ENCODE measurements at regions not wholly inside any gene's neighbourhood (a gene's known extent, or its start where the extent isn't known, plus 50 kb on each side); places are given as distances from the start of the nearest gene placed in this dataset.

- DNase-seq (ENCODE audit: low read depth in 2 of 2): no peak
- TF ChIP-seq, protein P1, sequence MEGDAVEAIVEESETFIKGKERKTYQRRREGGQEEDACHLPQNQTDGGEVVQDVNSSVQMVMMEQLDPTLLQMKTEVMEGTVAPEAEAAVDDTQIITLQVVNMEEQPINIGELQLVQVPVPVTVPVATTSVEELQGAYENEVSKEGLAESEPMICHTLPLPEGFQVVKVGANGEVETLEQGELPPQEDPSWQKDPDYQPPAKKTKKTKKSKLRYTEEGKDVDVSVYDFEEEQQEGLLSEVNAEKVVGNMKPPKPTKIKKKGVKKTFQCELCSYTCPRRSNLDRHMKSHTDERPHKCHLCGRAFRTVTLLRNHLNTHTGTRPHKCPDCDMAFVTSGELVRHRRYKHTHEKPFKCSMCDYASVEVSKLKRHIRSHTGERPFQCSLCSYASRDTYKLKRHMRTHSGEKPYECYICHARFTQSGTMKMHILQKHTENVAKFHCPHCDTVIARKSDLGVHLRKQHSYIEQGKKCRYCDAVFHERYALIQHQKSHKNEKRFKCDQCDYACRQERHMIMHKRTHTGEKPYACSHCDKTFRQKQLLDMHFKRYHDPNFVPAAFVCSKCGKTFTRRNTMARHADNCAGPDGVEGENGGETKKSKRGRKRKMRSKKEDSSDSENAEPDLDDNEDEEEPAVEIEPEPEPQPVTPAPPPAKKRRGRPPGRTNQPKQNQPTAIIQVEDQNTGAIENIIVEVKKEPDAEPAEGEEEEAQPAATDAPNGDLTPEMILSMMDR (IDR thresholded peaks at IDR 0.05; ENCODE audit: low read depth, low read length): no peak
- no peak overlapping the region for H3K4me3 ChIP-seq (replicated peaks in 1 of 2; ENCODE audit: low read depth in 2 of 2, low read length in 2 of 2)
Measured at GRCh38 chr20:50412499-50412898, 97.7 kb upstream of the PTPN1 start.

GRCh38 chr20:50413088-50413500 lies 97.1 kb upstream of the PTPN1 start:
- peak in 1 of 2 donors; percentile 50 for DNase-seq (ENCODE audit: low read depth in 2 of 2)
- TF ChIP-seq, protein P1 (IDR thresholded peaks at IDR 0.05; ENCODE audit: low read depth, low read length): no peak

DNA sequence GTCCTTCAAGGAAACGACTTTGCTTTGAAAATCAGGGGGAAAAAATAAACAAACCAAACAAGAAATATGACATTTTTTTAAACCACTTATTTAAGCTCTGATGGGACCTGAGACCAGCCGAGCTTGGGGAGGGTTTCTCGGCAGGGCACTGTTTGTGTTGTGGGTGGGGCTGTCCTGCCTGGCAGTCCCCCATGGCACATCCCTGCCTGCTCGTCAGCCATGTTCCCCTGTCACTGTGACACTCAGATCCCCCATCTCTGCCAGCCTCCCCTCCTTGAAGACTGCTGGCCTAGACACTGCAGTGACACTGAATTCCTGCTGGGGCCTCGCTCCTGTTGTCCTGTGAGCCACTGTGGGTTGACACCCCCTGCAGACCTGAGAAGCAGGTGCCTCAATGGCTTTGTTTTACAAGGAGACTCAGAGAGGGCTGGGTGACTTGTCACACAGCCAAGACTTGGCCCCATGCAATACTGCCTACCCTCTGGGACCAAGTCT lies 95.1 kb upstream of the PTPN1 start:
- H3K4me3 ChIP-seq (replicated peaks in 1 of 2; ENCODE audit: low read depth in 2 of 2, low read length in 2 of 2): no peak overlapping the region
- no peak for DNase-seq (ENCODE audit: low read depth in 2 of 2)
- TF ChIP-seq, protein P1 (IDR thresholded peaks at IDR 0.05; ENCODE audit: low read depth, low read length): no peak

More at GRCh38 chr20:50413088-50413500, 97.1 kb upstream of the PTPN1 start:
- no peak overlapping the region for H3K4me3 ChIP-seq (replicated peaks in 1 of 2; ENCODE audit: low read depth in 2 of 2, low read length in 2 of 2)

DNA sequence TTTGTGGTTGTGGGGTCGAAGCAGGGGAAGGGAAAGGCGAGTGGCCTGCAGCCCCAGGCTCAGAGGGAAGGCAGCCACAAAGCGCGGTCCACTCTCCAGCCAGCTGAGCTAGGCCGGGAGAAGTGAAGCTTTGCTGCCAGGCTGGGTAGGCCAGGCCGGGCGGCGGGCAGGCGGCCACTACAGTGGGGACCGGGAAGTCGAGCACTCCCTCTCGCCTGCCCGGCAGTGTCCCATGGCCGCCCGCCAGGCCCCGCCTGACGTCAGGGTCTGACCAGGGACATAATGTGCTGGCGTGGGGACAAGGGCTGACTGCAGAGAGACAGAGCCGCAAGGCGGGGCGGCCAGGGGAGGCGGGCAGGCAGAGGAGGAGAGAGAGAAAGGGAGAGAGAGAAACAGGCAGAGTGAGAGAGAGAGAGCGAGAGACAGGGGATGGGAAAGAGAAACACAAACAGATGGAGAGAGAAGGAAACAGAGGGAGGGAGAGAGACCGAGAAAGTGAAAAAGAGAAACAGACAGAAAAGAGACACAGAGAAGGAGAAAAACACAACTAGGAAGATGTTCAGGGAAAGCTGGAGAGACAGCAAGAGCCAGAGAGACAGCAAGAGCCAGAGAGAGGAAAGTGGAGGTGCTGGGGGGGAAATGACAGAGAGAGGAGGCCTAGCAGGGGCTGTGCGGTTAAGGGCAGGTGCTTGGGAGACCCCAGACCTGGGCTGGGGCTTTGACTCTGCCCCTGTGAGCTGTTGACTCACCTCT lies 94.5 kb upstream of the PTPN1 start:
- peak overlapping the region in 1 of 2 donors; percentile 16 for H3K4me3 ChIP-seq (replicated peaks in 1 of 2; ENCODE audit: low read depth in 2 of 2, low read length in 2 of 2)
- peak; percentile 98 to 99 for DNase-seq (ENCODE audit: low read depth in 2 of 2)
- TF ChIP-seq, protein P1 (IDR thresholded peaks at IDR 0.05; ENCODE audit: low read depth, low read length): no peak

GRCh38 chr20:50416269-50417022 lies 93.7 kb upstream of the PTPN1 start:
- TF ChIP-seq, protein P1 (IDR thresholded peaks at IDR 0.05; ENCODE audit: low read depth, low read length): no peak
- no peak overlapping the region for H3K4me3 ChIP-seq (replicated peaks in 1 of 2; ENCODE audit: low read depth in 2 of 2, low read length in 2 of 2)
- no peak for DNase-seq (ENCODE audit: low read depth in 2 of 2)

DNA sequence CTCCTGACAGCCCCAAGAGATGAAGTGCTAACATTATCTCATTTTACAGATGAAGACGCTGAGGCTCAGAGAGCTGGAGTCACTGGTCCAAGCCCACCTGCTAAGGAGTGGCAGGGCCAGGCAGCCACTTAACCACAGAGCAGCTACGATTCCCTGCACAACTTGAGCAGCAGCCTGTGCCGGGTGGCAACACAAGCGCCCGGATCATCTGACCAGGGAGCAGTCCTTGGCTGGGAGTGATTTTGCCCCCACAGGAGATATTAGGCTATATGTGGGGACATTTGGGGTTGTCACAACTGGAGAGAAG lies 93.2 kb upstream of the PTPN1 start:
- TF ChIP-seq, protein P1 (IDR thresholded peaks at IDR 0.05; ENCODE audit: low read depth, low read length): no peak
- H3K4me3 ChIP-seq (replicated peaks in 1 of 2; ENCODE audit: low read depth in 2 of 2, low read length in 2 of 2): no peak overlapping the region
- DNase-seq (ENCODE audit: low read depth in 2 of 2): no peak

Measured in cardiac fibroblast (primary cell).